ENCODE measurements at regions not wholly inside any gene's neighbourhood (a gene's known extent, or its start where the extent isn't known, plus 50 kb on each side); places are given as distances from the start of the nearest gene placed in this dataset.
A peak's percentile ranks its signal among the peaks of the same experiment; 100 is the strongest.

GRCh38 chr5:81849770-81850367 is 99.0 kb upstream of the SSBP2 start:
- H3K4me1 ChIP-seq (ENCODE audit: insufficient read depth, low read length), result peaks cover 48% of the 10 kb centered on the region
- no peak for DNase-seq
- no peak for ATAC-seq (ENCODE audit: insufficient read depth, low read depth)

GRCh38 chr5:81848362-81848880 is 97.5 kb upstream of the SSBP2 start:
- H3K9ac ChIP-seq (ENCODE audit: low read depth, low read length), result no peak overlapping the region
- no peaks in the 10 kb centered on the region for H3K27me3 ChIP-seq (ENCODE audit: insufficient read depth, low read length, poor library complexity)
- no peak overlapping the region for H3K27ac ChIP-seq (ENCODE audit: low read length)
- H3K79me2 ChIP-seq (ENCODE audit: insufficient read depth, low read length), result peaks cover 17% of the 10 kb centered on the region
- no peak overlapping the region for H3K4me2 ChIP-seq (ENCODE audit: insufficient read depth, low read length)
- H4K20me1 ChIP-seq (ENCODE audit: insufficient read depth, low read length), result no peaks in the 10 kb centered on the region
- no peak for DNase-seq
- no peaks in the 10 kb centered on the region for H3K36me3 ChIP-seq (ENCODE audit: insufficient read depth, low read length)
- H3K4me1 ChIP-seq (ENCODE audit: insufficient read depth, low read length), result peaks cover 34% of the 10 kb centered on the region
- TF ChIP-seq CTCF (IDR thresholded peaks at IDR 0.05; ENCODE audit: borderline replicate concordance, extremely low read depth, low read length, poor library complexity, severe bottlenecking), result no peak
- TF ChIP-seq EZH2 (IDR thresholded peaks at IDR 0.05; ENCODE audit: borderline replicate concordance, low read depth, low read length, severe bottlenecking), result no peak
- no peak overlapping the region for H3K4me3 ChIP-seq (ENCODE audit: low read depth in 1 of 2, low read length in 2 of 2)
- no peak overlapping the region for H2AFZ ChIP-seq (ENCODE audit: low read depth, low read length)
- ATAC-seq (ENCODE audit: insufficient read depth, low read depth), result no peak
- H3K9me3 ChIP-seq (ENCODE audit: insufficient read depth, low read length, severe bottlenecking), result no peaks in the 10 kb centered on the region

More at GRCh38 chr5:81849770-81850367, 99.0 kb upstream of the SSBP2 start:
- Histone ChIP-seq H3K4me2 (ENCODE audit: insufficient read depth, low read length) (peak overlapping the region; percentile 75), H3K79me2 (ENCODE audit: insufficient read depth, low read length) (peaks cover 22% of the 10 kb centered on the region), H3K27me3 (ENCODE audit: insufficient read depth, low read length, poor library complexity) (no peaks in the 10 kb centered on the region), H3K9me3 (ENCODE audit: insufficient read depth, low read length, severe bottlenecking) (no peaks in the 10 kb centered on the region), H3K4me3 (ENCODE audit: low read depth in 1 of 2, low read length in 2 of 2) (peak overlapping the region in 1 of 2 experiments; percentile 59; a peak in 1 of 4 replicates), H4K20me1 (ENCODE audit: insufficient read depth, low read length) (no peaks in the 10 kb centered on the region), H3K9ac (ENCODE audit: low read depth, low read length) (peak overlapping the region; percentile 82), H3K27ac (ENCODE audit: low read length) (peak overlapping the region; percentile 99), H2AFZ (ENCODE audit: low read depth, low read length) (peak overlapping the region; percentile 70), H3K36me3 (ENCODE audit: insufficient read depth, low read length) (no peaks in the 10 kb centered on the region)
- TF ChIP-seq CTCF (IDR thresholded peaks at IDR 0.05; ENCODE audit: borderline replicate concordance, extremely low read depth, low read length, poor library complexity, severe bottlenecking), result no peak
- TF ChIP-seq EZH2 (IDR thresholded peaks at IDR 0.05; ENCODE audit: borderline replicate concordance, low read depth, low read length, severe bottlenecking), result no peak

- ATAC-seq (ENCODE audit: insufficient read depth, low read depth), result no peak
- H3K79me2 ChIP-seq (ENCODE audit: insufficient read depth, low read length), result 0 out of 2 replicates have a peak, but pooled peaks cover 8% of the 10 kb centered on the region
These were observed 95.4 kb upstream of the SSBP2 start for GRCh38 chr5:81846301-81846700.

More at GRCh38 chr5:81846301-81846700, 95.4 kb upstream of the SSBP2 start:
- Histone ChIP-seq H3K4me2 (ENCODE audit: insufficient read depth, low read length) (no peak overlapping the region), H3K36me3 (ENCODE audit: insufficient read depth, low read length) (no peaks in the 10 kb centered on the region), H3K27me3 (ENCODE audit: insufficient read depth, low read length, poor library complexity) (no peaks in the 10 kb centered on the region), H3K4me3 (ENCODE audit: low read depth in 1 of 2, low read length in 2 of 2) (no peak overlapping the region), H2AFZ (ENCODE audit: low read depth, low read length) (no peak overlapping the region), H3K4me1 (ENCODE audit: insufficient read depth, low read length) (peaks cover 21% of the 10 kb centered on the region), H3K27ac (ENCODE audit: low read length) (no peak overlapping the region), H3K9me3 (ENCODE audit: insufficient read depth, low read length, severe bottlenecking) (no peaks in the 10 kb centered on the region), H3K9ac (ENCODE audit: low read depth, low read length) (no peak overlapping the region), H4K20me1 (ENCODE audit: insufficient read depth, low read length) (no peaks in the 10 kb centered on the region)
- TF ChIP-seq CTCF (IDR thresholded peaks at IDR 0.05; ENCODE audit: borderline replicate concordance, extremely low read depth, low read length, poor library complexity, severe bottlenecking) (no peak), EZH2 (IDR thresholded peaks at IDR 0.05; ENCODE audit: borderline replicate concordance, low read depth, low read length, severe bottlenecking) (no peak)
- no peak for DNase-seq
